ENCODE measurements at regions not wholly inside any gene's neighbourhood (a gene's known extent, or its start where the extent isn't known, plus 50 kb on each side); places are given as distances from the start of the nearest gene placed in this dataset.
A peak's percentile ranks its signal among the peaks of the same experiment; 100 is the strongest.

- no peak for DNase-seq
These were observed 166.9 kb downstream of the GLI2 start for GRCh38 chr2:120902592-120902991.

- no peak for DNase-seq
These were observed 168.7 kb downstream of the GLI2 start for GRCh38 chr2:120904379-120904778.

- no peak for DNase-seq
These were observed 169.2 kb downstream of the GLI2 start for GRCh38 chr2:120904830-120905234.

GRCh38 chr2:120905298-120905697, 169.6 kb downstream of the GLI2 start:
- no peak for DNase-seq

GRCh38 chr2:120905824-120906571, 170.3 kb downstream of the GLI2 start:
- DNase-seq: no peak

- DNase-seq: no peak
These were observed 171.2 kb downstream of the GLI2 start for GRCh38 chr2:120906914-120907313.

GRCh38 chr2:120907822-120908221, 172.2 kb downstream of the GLI2 start:
- peak; percentile 21 for DNase-seq

- DNase-seq: no peak
These were observed 172.8 kb downstream of the GLI2 start for GRCh38 chr2:120908314-120908975.

GRCh38 chr2:120909102-120909501, 173.4 kb downstream of the GLI2 start:
- DNase-seq: no peak

- DNase-seq: no peak
These were observed 174.5 kb downstream of the GLI2 start for GRCh38 chr2:120910164-120910563.

- DNase-seq: no peak
These were observed 175.6 kb downstream of the GLI2 start for GRCh38 chr2:120910956-120911951.

- no peak for DNase-seq
These were observed 176.7 kb downstream of the GLI2 start for GRCh38 chr2:120912101-120912985.

- DNase-seq: no peak
These were observed 178.5 kb downstream of the GLI2 start for GRCh38 chr2:120913972-120914838.

- no peak for DNase-seq
These were observed 179.3 kb downstream of the GLI2 start for GRCh38 chr2:120914839-120915521.

GRCh38 chr2:120915670-120916069, 180.0 kb downstream of the GLI2 start:
- no peak for DNase-seq

- DNase-seq: no peak
These were observed 180.8 kb downstream of the GLI2 start for GRCh38 chr2:120916446-120916845.

- DNase-seq: no peak
These were observed 182.2 kb downstream of the GLI2 start for GRCh38 chr2:120917886-120918285.

- no peak for DNase-seq
These were observed 183.5 kb downstream of the GLI2 start for GRCh38 chr2:120919216-120919615.

- DNase-seq: no peak
These were observed 184.2 kb downstream of the GLI2 start for GRCh38 chr2:120919771-120920453.
